H1 (cell line): ENCODE measurements at regions not wholly inside any gene's neighbourhood (a gene's known extent, or its start where the extent isn't known, plus 50 kb on each side); places are given as distances from the start of the nearest gene placed in this dataset.
"Not testable (repeated sequence)": the region's sequence is repeated elsewhere in the genome, so short reads cannot be mapped to it uniquely, and the experiment has no call there.

Source experiments
- EZH2 ChIP-seq: fragments of 200-600 bp; sonication (generic); IDR thresholded peaks from 2 replicates; pipeline ENCODE4 v1.7.1; 2012; ENCODE audit warnings: low read depth, mild to moderate bottlenecking, moderate library complexity, low read length, inconsistent platforms; ENCODE audit not compliant: severe bottlenecking
- HDAC2 ChIP-seq, 2 experiments: fragments of 300-600 bp in 1 of 2; sonication (generic) in 1 of 2; IDR thresholded peaks; 2 replicates each; pipeline ENCODE4 v1.6.1; 2011 to 2012; ENCODE audit warnings: low read depth in 2 of 2, low read length in 2 of 2, mild to moderate bottlenecking in 2 of 2, moderate library complexity in 2 of 2, borderline replicate concordance in 1 of 2, inconsistent platforms in 1 of 2
- POLR2A ChIP-seq, 2 experiments: IDR thresholded peaks; 1 replicate in 1 of 2; 2 replicates in 1 of 2; pipeline ENCODE4 v1.6.1; 2011; ENCODE audit warnings: low read depth in 2 of 2, low read length in 2 of 2, mild to moderate bottlenecking in 2 of 2; ENCODE audit errors: control extremely low read depth in 1 of 2
- SP1 ChIP-seq: IDR thresholded peaks from 2 replicates; pipeline ENCODE4 v1.6.1; 2011; ENCODE audit warnings: low read depth, low read length
- YY1 ChIP-seq: IDR thresholded peaks from 2 replicates; pipeline ENCODE4 v1.6.1; 2011; ENCODE audit warnings: low read depth, mild to moderate bottlenecking, low read length
- TF ChIP-seq, protein P1 (sequence below): IDR thresholded peaks from 2 replicates; pipeline ENCODE4 v1.6.1; 2012; ENCODE audit warnings: inconsistent platforms
- TF ChIP-seq, protein P2 (sequence below): IDR thresholded peaks from 2 replicates; pipeline ENCODE4 v1.6.1; 2012; ENCODE audit warnings: low read length, inconsistent platforms
- TF ChIP-seq, protein P3 (sequence below), 3 experiments: IDR thresholded peaks; 1 replicate in 2 of 3; 2 replicates in 1 of 3; pipeline versions ENCODE4 v1.5.1 to v1.6.1; 2011; ENCODE audit warnings: low read length in 3 of 3, mild to moderate bottlenecking in 3 of 3, inconsistent platforms in 2 of 3, low read depth in 1 of 3, moderate library complexity in 1 of 3; ENCODE audit not compliant: insufficient read depth in 1 of 3; ENCODE audit errors: control extremely low read depth in 1 of 3

DNA sequence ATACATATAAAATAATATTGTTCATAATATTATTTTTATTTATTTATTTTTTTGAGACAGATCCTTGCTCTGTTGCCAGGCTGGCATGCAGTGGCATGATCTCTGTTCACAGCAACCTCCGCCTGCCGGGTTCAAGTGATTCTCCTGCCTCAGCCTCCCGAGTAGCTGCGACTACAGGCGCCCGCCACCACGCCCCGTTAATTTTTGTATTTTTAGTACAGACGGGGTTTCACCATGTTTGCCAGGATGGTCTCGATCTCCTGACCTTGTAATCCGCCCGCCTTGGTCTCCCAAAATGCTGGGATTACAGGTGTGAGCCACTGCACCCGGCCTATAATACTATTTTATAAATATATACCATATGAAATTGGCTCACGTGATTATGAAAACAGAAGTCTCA, 832.4 kb upstream of the TPTE start:
- TF ChIP-seq EZH2; SP1; YY1; POLR2A (IDR thresholded peaks at IDR 0.05; ENCODE audit: control extremely low read depth in 1 of 2, low read depth in 2 of 2, low read length in 2 of 2); HDAC2 (IDR thresholded peaks at IDR 0.05; ENCODE audit: borderline replicate concordance in 1 of 2, low read depth in 2 of 2, low read length in 2 of 2): not testable (repeated sequence)
- TF ChIP-seq, protein P1, sequence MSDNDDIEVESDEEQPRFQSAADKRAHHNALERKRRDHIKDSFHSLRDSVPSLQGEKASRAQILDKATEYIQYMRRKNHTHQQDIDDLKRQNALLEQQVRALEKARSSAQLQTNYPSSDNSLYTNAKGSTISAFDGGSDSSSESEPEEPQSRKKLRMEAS, result not testable (repeated sequence)
- TF ChIP-seq, protein P2, sequence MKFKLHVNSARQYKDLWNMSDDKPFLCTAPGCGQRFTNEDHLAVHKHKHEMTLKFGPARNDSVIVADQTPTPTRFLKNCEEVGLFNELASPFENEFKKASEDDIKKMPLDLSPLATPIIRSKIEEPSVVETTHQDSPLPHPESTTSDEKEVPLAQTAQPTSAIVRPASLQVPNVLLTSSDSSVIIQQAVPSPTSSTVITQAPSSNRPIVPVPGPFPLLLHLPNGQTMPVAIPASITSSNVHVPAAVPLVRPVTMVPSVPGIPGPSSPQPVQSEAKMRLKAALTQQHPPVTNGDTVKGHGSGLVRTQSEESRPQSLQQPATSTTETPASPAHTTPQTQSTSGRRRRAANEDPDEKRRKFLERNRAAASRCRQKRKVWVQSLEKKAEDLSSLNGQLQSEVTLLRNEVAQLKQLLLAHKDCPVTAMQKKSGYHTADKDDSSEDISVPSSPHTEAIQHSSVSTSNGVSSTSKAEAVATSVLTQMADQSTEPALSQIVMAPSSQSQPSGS, result not testable (repeated sequence)
- TF ChIP-seq, protein P3, sequence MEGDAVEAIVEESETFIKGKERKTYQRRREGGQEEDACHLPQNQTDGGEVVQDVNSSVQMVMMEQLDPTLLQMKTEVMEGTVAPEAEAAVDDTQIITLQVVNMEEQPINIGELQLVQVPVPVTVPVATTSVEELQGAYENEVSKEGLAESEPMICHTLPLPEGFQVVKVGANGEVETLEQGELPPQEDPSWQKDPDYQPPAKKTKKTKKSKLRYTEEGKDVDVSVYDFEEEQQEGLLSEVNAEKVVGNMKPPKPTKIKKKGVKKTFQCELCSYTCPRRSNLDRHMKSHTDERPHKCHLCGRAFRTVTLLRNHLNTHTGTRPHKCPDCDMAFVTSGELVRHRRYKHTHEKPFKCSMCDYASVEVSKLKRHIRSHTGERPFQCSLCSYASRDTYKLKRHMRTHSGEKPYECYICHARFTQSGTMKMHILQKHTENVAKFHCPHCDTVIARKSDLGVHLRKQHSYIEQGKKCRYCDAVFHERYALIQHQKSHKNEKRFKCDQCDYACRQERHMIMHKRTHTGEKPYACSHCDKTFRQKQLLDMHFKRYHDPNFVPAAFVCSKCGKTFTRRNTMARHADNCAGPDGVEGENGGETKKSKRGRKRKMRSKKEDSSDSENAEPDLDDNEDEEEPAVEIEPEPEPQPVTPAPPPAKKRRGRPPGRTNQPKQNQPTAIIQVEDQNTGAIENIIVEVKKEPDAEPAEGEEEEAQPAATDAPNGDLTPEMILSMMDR (IDR thresholded peaks at IDR 0.05; ENCODE audit: control extremely low read depth in 1 of 3, insufficient read depth in 1 of 3, low read depth in 1 of 3, low read length in 3 of 3), result not testable (repeated sequence)
